Stimulated activated naive CD8-positive, alpha-beta T cell treated with anti-CD3 and anti-CD28 coated beads, Interleukin-15, amount 100 ng/mL, for 72 hours (primary cell): ENCODE measurements at regions not wholly inside any gene's neighbourhood (a gene's known extent, or its start where the extent isn't known, plus 50 kb on each side); places are given as distances from the start of the nearest gene placed in this dataset.

Experiments used
- ATAC-seq: fragments of 150-1000 bp; cut with Tn5 transposase; 2 replicates; pipeline ENCODE4 v1.10.0; 2021; ENCODE audit warnings: mild to moderate bottlenecking, moderate library complexity
- DNase-seq, 2 donors: peaks; one replicate each; pipeline ENCODE4 v3.0.0; 2021 to 2022
- H3K27ac Mint-ChIP-seq, 2 donors: one replicate each; pipeline ENCODE4 v1.8.0; 2022; ENCODE audit warnings: mild to moderate bottlenecking in 2 of 2, mixed read lengths in 2 of 2, moderate library complexity in 2 of 2
- H3K27me3 Mint-ChIP-seq: one replicate; pipeline ENCODE4 v1.8.0; 2022; ENCODE audit warnings: mixed read lengths
- H3K4me1 Mint-ChIP-seq: one replicate; pipeline ENCODE4 v1.8.0; 2022; ENCODE audit warnings: mild to moderate bottlenecking, mixed read lengths
- H3K4me3 Mint-ChIP-seq, 2 donors: one replicate each; pipeline ENCODE4 v1.8.0; 2022; ENCODE audit warnings: mild to moderate bottlenecking in 2 of 2, mixed read lengths in 2 of 2, moderate library complexity in 1 of 2
- H3K9me3 Mint-ChIP-seq, 2 donors: one replicate each; pipeline ENCODE4 v1.8.0; 2022; ENCODE audit warnings: mixed read lengths in 2 of 2

DNA sequence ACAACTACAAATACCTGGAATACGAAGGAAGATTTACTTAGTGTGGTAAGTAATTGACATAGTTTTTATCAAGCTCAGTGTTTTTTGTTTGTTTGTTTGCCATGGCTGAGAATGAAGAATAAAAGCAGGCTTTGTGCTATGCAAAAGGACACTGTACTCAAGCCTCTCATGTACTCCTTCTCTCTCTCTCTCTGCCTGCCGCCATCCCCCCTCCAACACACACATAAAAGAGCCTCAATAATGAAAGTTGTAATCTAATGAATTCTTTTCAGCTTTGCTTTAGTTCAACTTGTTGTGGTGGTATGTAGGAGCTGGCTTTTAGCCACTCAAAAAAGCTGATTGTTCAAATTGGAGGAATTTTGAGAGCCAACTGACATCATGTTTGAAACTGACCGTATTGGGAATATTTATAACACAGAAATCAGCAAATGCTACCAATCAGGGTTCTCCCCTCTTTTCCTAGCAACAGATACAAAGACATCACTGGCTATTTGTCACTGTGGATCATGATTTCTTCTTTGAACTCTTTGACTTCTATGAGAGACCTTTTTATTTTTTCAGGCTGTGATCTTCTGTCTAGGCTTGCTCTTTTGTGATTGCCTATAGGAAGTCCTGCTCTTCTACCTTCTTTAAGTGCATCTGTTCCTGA is 1148.8 kb downstream of the RAPGEF2 start:
- Mint-ChIP-seq H3K9me3 (peaks cover 9 to 20% of the 10 kb centered on the region in 2 donors), H3K27me3 (no peaks in the 10 kb centered on the region), H3K4me3 (no peak overlapping the region), H3K4me1 (no peaks in the 10 kb centered on the region), H3K27ac (no peak overlapping the region)
- no peak for ATAC-seq
- no peak for DNase-seq

- DNase-seq (no peak), ATAC-seq (no peak)
- H3K27me3 Mint-ChIP-seq, result no peaks in the 10 kb centered on the region
- peaks cover 10 to 13% of the 10 kb centered on the region in 2 donors for H3K9me3 Mint-ChIP-seq
- H3K4me1 Mint-ChIP-seq, result no peaks in the 10 kb centered on the region
- H3K27ac Mint-ChIP-seq, result no peak overlapping the region
- no peak overlapping the region for H3K4me3 Mint-ChIP-seq
Measured at GRCh38 chr4:160257318-160257717, 1154.4 kb downstream of the RAPGEF2 start.

DNA sequence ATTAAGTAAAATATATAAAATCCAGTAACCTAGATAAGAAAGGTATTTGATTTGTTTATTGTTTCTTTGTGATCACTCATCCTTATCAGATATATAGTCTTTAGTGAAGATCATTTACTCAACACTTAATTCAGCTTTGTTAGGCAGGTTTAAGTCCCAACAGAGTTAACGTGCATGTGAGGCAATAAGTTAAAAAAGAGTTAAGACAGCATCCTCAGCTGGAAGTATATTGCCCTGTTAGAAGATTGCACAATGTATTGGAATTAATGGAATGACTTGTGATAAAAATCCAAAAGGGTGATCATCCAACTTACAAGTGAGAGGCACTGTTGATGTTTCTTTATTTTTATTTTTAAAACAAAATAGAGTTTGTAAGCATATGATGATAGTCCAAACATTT is 1162.1 kb downstream of the RAPGEF2 start:
- H3K9me3 Mint-ChIP-seq, result peaks cover 0 to 7% of the 10 kb centered on the region in 2 donors
- no peak overlapping the region for H3K27ac Mint-ChIP-seq
- no peaks in the 10 kb centered on the region for H3K4me1 Mint-ChIP-seq
- no peak for ATAC-seq
- H3K27me3 Mint-ChIP-seq, result no peaks in the 10 kb centered on the region
- no peak for DNase-seq
- no peak overlapping the region for H3K4me3 Mint-ChIP-seq

DNA sequence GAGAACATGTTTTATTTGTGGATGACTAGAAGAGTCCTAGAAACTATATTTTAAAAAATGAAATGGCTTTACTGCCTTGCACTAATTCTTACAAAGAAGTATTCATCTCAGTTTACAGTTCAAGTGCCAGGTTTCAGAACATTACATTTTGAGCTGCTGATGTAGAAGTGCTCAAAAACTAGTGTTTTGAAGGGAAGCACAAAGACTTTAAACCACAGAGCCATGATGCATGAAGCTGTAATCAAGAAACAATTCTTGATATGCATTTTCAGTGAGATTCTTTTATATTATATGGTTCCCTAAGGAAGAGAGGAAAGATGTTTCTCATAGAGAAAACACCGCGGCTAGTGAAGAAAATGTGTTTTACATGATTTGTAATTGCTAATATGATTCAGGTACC is 1163.0 kb downstream of the RAPGEF2 start:
- ATAC-seq (no peak), DNase-seq (no peak)
- no peak overlapping the region for H3K27ac Mint-ChIP-seq
- H3K9me3 Mint-ChIP-seq, result peaks cover 0 to 7% of the 10 kb centered on the region in 2 donors
- H3K4me1 Mint-ChIP-seq, result no peaks in the 10 kb centered on the region
- H3K4me3 Mint-ChIP-seq, result no peak overlapping the region
- H3K27me3 Mint-ChIP-seq, result no peaks in the 10 kb centered on the region

DNA sequence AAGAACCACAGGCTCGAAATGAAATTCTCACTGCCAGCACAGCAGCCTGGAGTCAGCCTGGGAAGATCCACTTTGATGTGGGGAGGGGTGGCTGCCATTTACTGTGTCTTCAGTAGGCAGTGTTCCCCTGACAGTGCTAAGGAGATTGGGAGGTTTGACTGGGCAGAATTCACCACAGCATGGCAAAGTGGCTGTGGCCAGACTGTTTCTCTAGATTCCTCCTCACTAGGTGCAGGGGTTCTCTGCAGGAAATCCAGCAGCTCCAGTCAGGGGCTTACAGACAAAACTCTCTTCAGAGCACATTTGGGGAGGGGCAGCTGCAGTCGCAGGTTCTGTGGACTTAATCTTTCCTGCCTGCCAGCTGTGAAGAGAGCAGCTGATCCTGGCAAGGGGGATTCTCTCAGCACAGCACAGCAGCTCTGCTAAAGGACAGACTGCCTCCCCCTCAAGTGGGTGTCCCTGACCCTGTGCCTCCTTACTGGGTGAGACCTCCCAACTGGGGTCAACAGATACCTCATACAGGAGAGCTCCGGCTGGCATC is 1174.0 kb downstream of the RAPGEF2 start:
- Mint-ChIP-seq H3K27ac (no peak overlapping the region), H3K4me3 (no peak overlapping the region), H3K9me3 (peaks cover 31 to 48% of the 10 kb centered on the region in 2 donors), H3K4me1 (no peaks in the 10 kb centered on the region), H3K27me3 (no peaks in the 10 kb centered on the region)
- DNase-seq (no peak), ATAC-seq (no peak)

DNA sequence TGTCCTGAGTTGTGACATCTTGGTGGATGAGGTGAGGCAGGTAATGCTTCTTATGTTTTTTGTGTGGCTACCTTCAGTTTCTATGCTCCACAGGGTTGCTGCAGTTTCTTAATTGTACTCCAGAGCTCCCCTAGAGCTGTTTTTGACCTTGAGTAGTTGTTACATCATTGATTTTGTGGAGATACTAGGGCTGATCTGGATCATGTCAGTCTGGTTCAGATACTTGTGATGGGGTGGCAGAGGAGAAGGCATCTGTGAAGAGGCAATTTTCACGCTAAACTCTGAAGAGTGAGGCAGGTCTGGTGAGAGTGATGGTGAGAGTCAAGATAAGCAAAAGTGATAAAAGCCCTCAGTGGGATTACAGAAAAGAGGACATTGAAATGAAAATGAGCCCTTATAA is 1180.2 kb downstream of the RAPGEF2 start:
- DNase-seq, result no peak
- no peak overlapping the region for H3K27ac Mint-ChIP-seq
- H3K4me1 Mint-ChIP-seq, result no peaks in the 10 kb centered on the region
- H3K9me3 Mint-ChIP-seq, result peaks cover 33% of the 10 kb centered on the region in 2 donors
- H3K4me3 Mint-ChIP-seq, result no peak overlapping the region
- H3K27me3 Mint-ChIP-seq, result no peaks in the 10 kb centered on the region
- no peak for ATAC-seq

DNA sequence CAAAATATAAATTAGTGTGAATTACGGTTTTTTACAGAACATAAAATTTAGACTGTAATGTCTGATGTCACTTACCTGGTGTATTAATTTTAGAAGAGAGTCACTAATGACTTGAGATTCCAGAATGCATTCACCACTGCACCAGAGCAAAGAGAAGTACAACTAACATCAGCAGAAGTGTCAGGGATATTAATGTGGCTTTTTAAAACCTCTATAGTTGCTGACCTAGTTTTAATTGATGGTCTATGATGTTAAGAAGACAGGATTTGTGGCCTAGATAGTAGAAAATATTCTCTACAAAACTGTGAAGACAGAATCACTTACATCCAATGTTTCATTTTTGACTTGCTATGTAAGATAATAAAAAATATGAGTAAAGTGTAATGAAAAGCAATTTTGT is 1181.6 kb downstream of the RAPGEF2 start:
- peaks cover 29 to 34% of the 10 kb centered on the region in 2 donors for H3K9me3 Mint-ChIP-seq
- ATAC-seq (no peak), DNase-seq (no peak)
- no peaks in the 10 kb centered on the region for H3K4me1 Mint-ChIP-seq
- H3K4me3 Mint-ChIP-seq, result no peak overlapping the region
- H3K27ac Mint-ChIP-seq, result no peak overlapping the region
- H3K27me3 Mint-ChIP-seq, result no peaks in the 10 kb centered on the region

- Mint-ChIP-seq H3K9me3 (peaks cover 19 to 21% of the 10 kb centered on the region in 2 donors), H3K27ac (no peak overlapping the region), H3K4me1 (no peaks in the 10 kb centered on the region), H3K4me3 (no peak overlapping the region), H3K27me3 (no peaks in the 10 kb centered on the region)
- no peak for DNase-seq
- no peak for ATAC-seq
Measured at GRCh38 chr4:160286051-160286450, 1183.2 kb downstream of the RAPGEF2 start.

- H3K27me3 Mint-ChIP-seq, result no peaks in the 10 kb centered on the region
- H3K9me3 Mint-ChIP-seq, result peaks cover 11 to 22% of the 10 kb centered on the region in 2 donors
Measured at GRCh38 chr4:160296476-160296875, 1193.6 kb downstream of the RAPGEF2 start.

GRCh38 chr4:160299177-160299576 is 1196.3 kb downstream of the RAPGEF2 start:
- H3K27me3 Mint-ChIP-seq, result no peaks in the 10 kb centered on the region
- peaks cover 11 to 22% of the 10 kb centered on the region in 2 donors for H3K9me3 Mint-ChIP-seq
- H3K4me1 Mint-ChIP-seq, result no peaks in the 10 kb centered on the region
- no peak for ATAC-seq
- no peak for DNase-seq
- H3K4me3 Mint-ChIP-seq, result no peak overlapping the region
- no peak overlapping the region for H3K27ac Mint-ChIP-seq

More at GRCh38 chr4:160296476-160296875, 1193.6 kb downstream of the RAPGEF2 start:
- no peaks in the 10 kb centered on the region for H3K4me1 Mint-ChIP-seq
- H3K4me3 Mint-ChIP-seq, result no peak overlapping the region
- ATAC-seq, result no peak
- no peak overlapping the region for H3K27ac Mint-ChIP-seq
- no peak for DNase-seq

DNA sequence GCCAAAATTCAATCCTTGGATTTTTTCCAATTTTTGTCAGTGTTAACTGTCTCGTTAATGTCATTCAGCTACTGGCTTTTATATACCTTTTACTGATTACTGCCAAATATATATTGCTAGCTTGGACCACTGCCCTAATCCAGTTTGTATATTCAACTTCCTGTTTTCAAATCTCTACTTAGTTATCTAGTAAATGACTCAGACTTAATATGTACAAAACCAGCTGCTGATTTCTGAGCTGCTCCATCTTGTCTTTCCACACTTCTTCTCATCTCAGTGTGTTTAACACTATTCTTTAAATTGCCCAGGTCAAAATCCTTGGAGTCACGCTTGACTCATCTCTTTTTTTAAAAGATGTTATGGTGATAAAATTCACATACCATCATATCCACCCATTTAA is 1196.7 kb downstream of the RAPGEF2 start:
- Mint-ChIP-seq H3K27ac (no peak overlapping the region), H3K27me3 (no peaks in the 10 kb centered on the region), H3K4me1 (no peaks in the 10 kb centered on the region), H3K4me3 (no peak overlapping the region), H3K9me3 (peaks cover 11 to 22% of the 10 kb centered on the region in 2 donors)
- DNase-seq (no peak), ATAC-seq (no peak)

DNA sequence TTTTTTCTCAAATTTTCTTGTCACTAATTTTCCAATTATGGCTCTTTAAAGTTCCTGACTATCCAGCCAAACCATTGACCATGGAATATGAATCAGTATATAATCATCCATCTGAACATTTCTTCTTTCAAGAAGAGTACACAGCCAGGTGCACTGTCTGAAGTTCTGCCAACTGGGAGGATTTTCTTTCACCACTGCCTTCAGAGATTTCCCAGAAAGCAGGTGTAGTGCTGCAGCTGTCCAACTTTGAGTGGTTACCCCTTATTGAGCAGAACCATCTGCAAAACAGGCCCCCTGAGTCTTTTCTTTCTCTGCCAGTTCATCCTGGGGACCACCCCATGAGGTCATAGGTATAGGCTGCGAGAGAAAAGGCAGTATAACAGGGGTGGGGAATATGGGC is 1213.2 kb downstream of the RAPGEF2 start:
- no peak for ATAC-seq
- Mint-ChIP-seq H3K27me3 (no peaks in the 10 kb centered on the region), H3K4me1 (no peaks in the 10 kb centered on the region), H3K4me3 (no peak overlapping the region), H3K27ac (no peak overlapping the region), H3K9me3 (peaks cover 0 to 7% of the 10 kb centered on the region in 2 donors)
- DNase-seq, result no peak

GRCh38 chr4:160318567-160319220 is 1215.8 kb downstream of the RAPGEF2 start:
- DNase-seq (no peak), ATAC-seq (no peak)
- Mint-ChIP-seq H3K4me1 (no peaks in the 10 kb centered on the region), H3K27ac (no peak overlapping the region), H3K27me3 (no peaks in the 10 kb centered on the region), H3K4me3 (no peak overlapping the region), H3K9me3 (no peaks in the 10 kb centered on the region)

DNA sequence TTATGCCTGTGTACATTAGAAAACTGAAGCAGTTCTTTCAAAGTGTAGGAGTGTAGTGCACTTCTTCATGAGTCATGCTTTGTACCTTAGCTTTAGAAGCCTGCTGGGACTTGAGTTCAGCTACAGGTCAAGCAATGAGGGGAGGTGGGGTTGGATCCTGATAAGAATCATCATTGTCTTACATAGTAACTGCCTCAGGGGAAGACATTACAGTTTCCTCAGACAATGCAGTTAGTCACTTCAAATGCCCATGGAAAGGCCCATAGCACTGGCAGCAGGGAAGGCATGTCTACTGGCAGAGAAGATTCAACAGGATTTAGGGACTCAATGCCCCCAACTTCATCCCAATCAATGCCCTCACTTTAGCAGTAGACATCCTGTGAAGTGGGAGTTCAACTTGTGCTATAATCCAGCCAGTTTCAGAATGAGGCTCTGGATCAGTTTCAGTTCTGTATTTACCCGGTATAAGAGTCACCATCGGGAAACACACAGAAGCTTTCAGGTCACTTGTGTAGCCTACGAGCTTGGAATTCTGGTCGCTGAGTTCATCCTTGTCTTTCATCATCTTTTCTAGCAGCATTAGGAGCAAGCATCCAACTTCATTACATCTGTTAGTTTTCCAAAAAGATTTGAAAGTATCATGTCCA is 1216.5 kb downstream of the RAPGEF2 start:
- no peak for DNase-seq
- no peak overlapping the region for H3K27ac Mint-ChIP-seq
- H3K27me3 Mint-ChIP-seq, result no peaks in the 10 kb centered on the region
- no peak for ATAC-seq
- H3K9me3 Mint-ChIP-seq, result no peaks in the 10 kb centered on the region
- no peaks in the 10 kb centered on the region for H3K4me1 Mint-ChIP-seq
- H3K4me3 Mint-ChIP-seq, result no peak overlapping the region

GRCh38 chr4:160319868-160320260 is 1217.0 kb downstream of the RAPGEF2 start:
- Mint-ChIP-seq H3K4me1 (no peaks in the 10 kb centered on the region), H3K27me3 (no peaks in the 10 kb centered on the region), H3K9me3 (no peaks in the 10 kb centered on the region), H3K4me3 (no peak overlapping the region), H3K27ac (no peak overlapping the region)
- ATAC-seq, result no peak
- no peak for DNase-seq

- no peaks in the 10 kb centered on the region for H3K4me1 Mint-ChIP-seq
- no peak overlapping the region for H3K4me3 Mint-ChIP-seq
- ATAC-seq (no peak), DNase-seq (no peak)
- no peaks in the 10 kb centered on the region for H3K27me3 Mint-ChIP-seq
- no peaks in the 10 kb centered on the region for H3K9me3 Mint-ChIP-seq
- no peak overlapping the region for H3K27ac Mint-ChIP-seq
Measured at GRCh38 chr4:160326110-160326509, 1223.2 kb downstream of the RAPGEF2 start.
